ENCODE measurements at regions not wholly inside any gene's neighbourhood (a gene's known extent, or its start where the extent isn't known, plus 50 kb on each side); places are given as distances from the start of the nearest gene placed in this dataset.

DNA sequence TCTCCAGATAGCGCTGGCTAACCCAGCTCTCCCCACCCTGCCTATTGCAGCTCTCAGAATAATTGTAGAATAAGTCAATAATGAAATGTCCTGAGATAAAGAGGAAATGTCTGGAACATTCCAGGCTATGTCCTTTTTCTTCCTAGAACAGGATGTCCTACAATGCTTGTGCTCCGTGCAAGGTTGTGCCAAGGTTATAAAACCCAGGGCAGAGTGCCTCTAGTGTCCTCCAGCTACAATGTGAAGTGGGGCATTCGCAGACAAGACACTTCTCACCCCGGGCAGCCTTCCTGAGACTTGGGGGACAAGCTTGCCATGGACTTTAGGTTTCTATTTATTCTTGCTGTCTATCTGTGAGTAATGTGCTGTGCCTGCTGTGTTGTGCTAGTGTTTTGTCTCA lies 900.6 kb downstream of the TUSC7 start:
- Histone ChIP-seq H3K4me3 (ENCODE audit: low read depth in 2 of 2, low read length in 1 of 2) (no peak overlapping the region), H3K4me1 (ENCODE audit: control insufficient read depth in 1 of 2, insufficient read depth in 2 of 2, low read depth in 1 of 2, low read length in 1 of 2) (peaks cover 0 to 16% of the 10 kb centered on the region in 2 experiments; a peak in 2 of 4 replicates), H4K20me1 (ENCODE audit: insufficient read depth) (no peaks in the 10 kb centered on the region), H3K79me2 (ENCODE audit: insufficient read depth) (no peaks in the 10 kb centered on the region), H2AFZ (ENCODE audit: low read depth) (no peak overlapping the region), H3K9me3 (no peaks in the 10 kb centered on the region), H3K4me2 (no peak overlapping the region), H3K9ac (no peak overlapping the region), H3F3A (replicated peaks; ENCODE audit: insufficient read depth) (no peaks in the 10 kb centered on the region), H3K36me3 (replicated peaks in 1 of 2; ENCODE audit: control insufficient read depth in 1 of 2, insufficient read depth in 2 of 2, low read length in 1 of 2) (no peaks in the 10 kb centered on the region), H3K27me3 (ENCODE audit: insufficient read depth) (no peaks in the 10 kb centered on the region), H3K27ac (ENCODE audit: low read depth in 2 of 2, low read length in 1 of 2) (peak overlapping the region in 1 of 2 experiments; percentile 94; a peak in 2 of 4 replicates), H3K9me2 (no peaks in the 10 kb centered on the region)
- no peak for DNase-seq
- no peak for TF ChIP-seq RXRA (IDR thresholded peaks at IDR 0.05; ENCODE audit: borderline replicate concordance, low read depth)
- TF ChIP-seq SMC3 (IDR thresholded peaks at IDR 0.05; ENCODE audit: low read depth, low read length), result no peak
- TF ChIP-seq EP300 (IDR thresholded peaks at IDR 0.05; ENCODE audit: borderline replicate concordance in 1 of 2, low read depth in 1 of 2, low read length in 1 of 2), result 0 out of 4 replicates have a peak, but pooled peaks of 1 of the 2 experiments have one; percentile 6
- WGBS (ENCODE audit: low lambda C conversion rate), result 89% methylated on average over 4 of the region's 4 CpGs
- POLR2A ChIA-PET, result no interaction called here
- CTCF ChIA-PET, result interaction anchor here (0.6 to 1.7 kb wide), 10 partner anchors 8 to 839 kb away, joined by 3 to 8 read pairs (median 4); no protein-coding TSS in a partner anchor

DNA sequence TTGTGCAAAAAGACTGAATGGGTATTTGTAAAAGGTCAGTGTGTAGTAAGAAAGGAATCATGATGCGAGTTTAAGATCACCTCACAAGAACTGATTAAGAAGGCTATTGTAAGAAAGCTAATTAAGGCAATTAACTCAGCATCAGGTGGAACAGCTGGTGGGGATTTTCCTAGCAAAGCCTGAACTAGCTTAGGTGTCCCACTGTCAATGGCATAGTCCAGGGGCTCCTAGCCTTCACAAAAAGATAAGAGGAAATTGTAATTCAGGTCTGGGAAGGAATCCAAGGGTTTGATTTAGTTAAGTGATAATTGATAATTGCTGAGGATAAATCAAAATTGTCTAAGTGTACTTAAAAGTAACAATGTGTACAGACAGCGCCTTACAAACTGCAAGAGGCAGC lies 901.6 kb downstream of the TUSC7 start:
- Histone ChIP-seq H3K27me3 (ENCODE audit: insufficient read depth) (no peaks in the 10 kb centered on the region), H3K36me3 (replicated peaks in 1 of 2; ENCODE audit: control insufficient read depth in 1 of 2, insufficient read depth in 2 of 2, low read length in 1 of 2) (no peaks in the 10 kb centered on the region), H3K79me2 (ENCODE audit: insufficient read depth) (no peaks in the 10 kb centered on the region), H2AFZ (ENCODE audit: low read depth) (no peak overlapping the region), H3K4me1 (ENCODE audit: control insufficient read depth in 1 of 2, insufficient read depth in 2 of 2, low read depth in 1 of 2, low read length in 1 of 2) (peaks cover 0 to 16% of the 10 kb centered on the region in 2 experiments; a peak in 2 of 4 replicates), H3F3A (replicated peaks; ENCODE audit: insufficient read depth) (no peaks in the 10 kb centered on the region), H3K4me2 (no peak overlapping the region), H3K9ac (no peak overlapping the region), H3K9me2 (no peaks in the 10 kb centered on the region), H4K20me1 (ENCODE audit: insufficient read depth) (no peaks in the 10 kb centered on the region), H3K9me3 (no peaks in the 10 kb centered on the region), H3K27ac (ENCODE audit: low read depth in 2 of 2, low read length in 1 of 2) (peak overlapping the region in 1 of 2 experiments; percentile 94; a peak in 2 of 4 replicates), H3K4me3 (ENCODE audit: low read depth in 2 of 2, low read length in 1 of 2) (no peak overlapping the region)
- POLR2A ChIA-PET, result interaction anchor here (1.2 kb wide), 1 partner anchor 386 kb away, joined by 6 read pairs; no protein-coding TSS in a partner anchor
- CTCF ChIA-PET, result interaction anchor here (1.0 to 1.5 kb wide), 6 partner anchors 9 to 840 kb away, joined by 3 to 8 read pairs (median 4); no protein-coding TSS in a partner anchor
- WGBS (ENCODE audit: low lambda C conversion rate), result 67% methylated on average over 2 of the region's 2 CpGs
- peak; percentile 49 for DNase-seq
- TF ChIP-seq RFX5 (IDR thresholded peaks at IDR 0.05; ENCODE audit: low read length) (no peak), RAD21 (IDR thresholded peaks at IDR 0.05; ENCODE audit: low read length) (peak; percentile 11; the same call in 1 of the 2 replicates), MXI1 (IDR thresholded peaks at IDR 0.05; ENCODE audit: low read depth, low read length) (no peak), ELF1 (IDR thresholded peaks at IDR 0.05) (no peak), GABPA (IDR thresholded peaks at IDR 0.05; ENCODE audit: low read depth) (no peak), PBX3 (IDR thresholded peaks at IDR 0.05) (no peak), FOXJ3 (CRISPR knock-in tag; IDR thresholded peaks at IDR 0.05) (0 out of 2 replicates have a peak, but pooled peaks have one; percentile 47), GATA2 (CRISPR knock-in tag; IDR thresholded peaks at IDR 0.05) (peak; percentile 81), NFIC (IDR thresholded peaks at IDR 0.05; ENCODE audit: borderline replicate concordance) (no peak), FOXM1 (IDR thresholded peaks at IDR 0.05; ENCODE audit: low read depth) (no peak), RXRA (IDR thresholded peaks at IDR 0.05; ENCODE audit: borderline replicate concordance, low read depth) (no peak), SMC3 (IDR thresholded peaks at IDR 0.05; ENCODE audit: low read depth, low read length) (no peak), RCOR1 (IDR thresholded peaks at IDR 0.05; ENCODE audit: low read length) (peak; percentile 77), TEAD4 (IDR thresholded peaks at IDR 0.05; ENCODE audit: borderline replicate concordance, insufficient read depth) (no peak), EZH2phosphoT487 (IDR thresholded peaks at IDR 0.05; ENCODE audit: borderline replicate concordance, low read depth) (no peak), POLR2AphosphoS5 (IDR thresholded peaks at IDR 0.05; ENCODE audit: low read depth, low read length) (no peak), USF1 (IDR thresholded peaks at IDR 0.05; ENCODE audit: borderline replicate concordance, low read depth) (no peak), CHD2 (IDR thresholded peaks at IDR 0.05; ENCODE audit: low read length, partially characterized antibody) (peak; percentile 16), EP300 (IDR thresholded peaks at IDR 0.05; ENCODE audit: borderline replicate concordance in 1 of 2, low read depth in 1 of 2, low read length in 1 of 2) (peak in 1 of 2 experiments; percentile 79; a peak in 2 of 4 replicates)
- TF ChIP-seq, protein P1, sequence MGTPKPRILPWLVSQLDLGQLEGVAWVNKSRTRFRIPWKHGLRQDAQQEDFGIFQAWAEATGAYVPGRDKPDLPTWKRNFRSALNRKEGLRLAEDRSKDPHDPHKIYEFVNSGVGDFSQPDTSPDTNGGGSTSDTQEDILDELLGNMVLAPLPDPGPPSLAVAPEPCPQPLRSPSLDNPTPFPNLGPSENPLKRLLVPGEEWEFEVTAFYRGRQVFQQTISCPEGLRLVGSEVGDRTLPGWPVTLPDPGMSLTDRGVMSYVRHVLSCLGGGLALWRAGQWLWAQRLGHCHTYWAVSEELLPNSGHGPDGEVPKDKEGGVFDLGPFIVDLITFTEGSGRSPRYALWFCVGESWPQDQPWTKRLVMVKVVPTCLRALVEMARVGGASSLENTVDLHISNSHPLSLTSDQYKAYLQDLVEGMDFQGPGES (IDR thresholded peaks at IDR 0.05; ENCODE audit: low read depth, low read length), result no peak
- TF ChIP-seq, protein P2, sequence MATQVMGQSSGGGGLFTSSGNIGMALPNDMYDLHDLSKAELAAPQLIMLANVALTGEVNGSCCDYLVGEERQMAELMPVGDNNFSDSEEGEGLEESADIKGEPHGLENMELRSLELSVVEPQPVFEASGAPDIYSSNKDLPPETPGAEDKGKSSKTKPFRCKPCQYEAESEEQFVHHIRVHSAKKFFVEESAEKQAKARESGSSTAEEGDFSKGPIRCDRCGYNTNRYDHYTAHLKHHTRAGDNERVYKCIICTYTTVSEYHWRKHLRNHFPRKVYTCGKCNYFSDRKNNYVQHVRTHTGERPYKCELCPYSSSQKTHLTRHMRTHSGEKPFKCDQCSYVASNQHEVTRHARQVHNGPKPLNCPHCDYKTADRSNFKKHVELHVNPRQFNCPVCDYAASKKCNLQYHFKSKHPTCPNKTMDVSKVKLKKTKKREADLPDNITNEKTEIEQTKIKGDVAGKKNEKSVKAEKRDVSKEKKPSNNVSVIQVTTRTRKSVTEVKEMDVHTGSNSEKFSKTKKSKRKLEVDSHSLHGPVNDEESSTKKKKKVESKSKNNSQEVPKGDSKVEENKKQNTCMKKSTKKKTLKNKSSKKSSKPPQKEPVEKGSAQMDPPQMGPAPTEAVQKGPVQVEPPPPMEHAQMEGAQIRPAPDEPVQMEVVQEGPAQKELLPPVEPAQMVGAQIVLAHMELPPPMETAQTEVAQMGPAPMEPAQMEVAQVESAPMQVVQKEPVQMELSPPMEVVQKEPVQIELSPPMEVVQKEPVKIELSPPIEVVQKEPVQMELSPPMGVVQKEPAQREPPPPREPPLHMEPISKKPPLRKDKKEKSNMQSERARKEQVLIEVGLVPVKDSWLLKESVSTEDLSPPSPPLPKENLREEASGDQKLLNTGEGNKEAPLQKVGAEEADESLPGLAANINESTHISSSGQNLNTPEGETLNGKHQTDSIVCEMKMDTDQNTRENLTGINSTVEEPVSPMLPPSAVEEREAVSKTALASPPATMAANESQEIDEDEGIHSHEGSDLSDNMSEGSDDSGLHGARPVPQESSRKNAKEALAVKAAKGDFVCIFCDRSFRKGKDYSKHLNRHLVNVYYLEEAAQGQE (IDR thresholded peaks at IDR 0.05; ENCODE audit: low read depth, low read length), result no peak
